ENCODE measurements at regions not wholly inside any gene's neighbourhood (a gene's known extent, or its start where the extent isn't known, plus 50 kb on each side); places are given as distances from the start of the nearest gene placed in this dataset.

GRCh38 chr13:104854007-104854406, 1681.5 kb downstream of the EFNB2 start:
- TF ChIP-seq EZH2 (IDR thresholded peaks at IDR 0.05) = no peak
- no peak for TF ChIP-seq POLR2AphosphoS5 (IDR thresholded peaks at IDR 0.05; ENCODE audit: borderline replicate concordance, low read depth, low read length)

All from SK-N-MC (cell line).